GM03348 (cell line): ENCODE measurements at regions not wholly inside any gene's neighbourhood (a gene's known extent, or its start where the extent isn't known, plus 50 kb on each side); places are given as distances from the start of the nearest gene placed in this dataset.
"Not testable (repeated sequence)": the region's sequence is repeated elsewhere in the genome, so short reads cannot be mapped to it uniquely, and the experiment has no call there.

Experiments
- DNase-seq: peaks from one replicate; pipeline ENCODE4 v3.0.0; 2012; ENCODE audit warnings: low spot score

- no peak for DNase-seq
These were observed 838.2 kb downstream of the RAPGEF2 start for GRCh38 chr4:159941076-159941475.

GRCh38 chr4:159944477-159944876 lies 841.6 kb downstream of the RAPGEF2 start:
- DNase-seq: no peak

- DNase-seq: peak; percentile 45
These were observed 844.2 kb downstream of the RAPGEF2 start for GRCh38 chr4:159946983-159947615.

GRCh38 chr4:159950707-159951106 lies 847.8 kb downstream of the RAPGEF2 start:
- no peak for DNase-seq

- DNase-seq: no peak
These were observed 863.9 kb downstream of the RAPGEF2 start for GRCh38 chr4:159966746-159967145.

- not testable (repeated sequence) for DNase-seq
These were observed 874.1 kb downstream of the RAPGEF2 start for GRCh38 chr4:159976871-159977482.

- no peak for DNase-seq
These were observed 875.2 kb downstream of the RAPGEF2 start for GRCh38 chr4:159977907-159978617.

GRCh38 chr4:159979351-159979750 lies 876.5 kb downstream of the RAPGEF2 start:
- no peak for DNase-seq

- DNase-seq: no peak
These were observed 877.1 kb downstream of the RAPGEF2 start for GRCh38 chr4:159979953-159980352.

GRCh38 chr4:159980826-159981468 lies 878.1 kb downstream of the RAPGEF2 start:
- no peak for DNase-seq

GRCh38 chr4:159981469-159981856 lies 878.6 kb downstream of the RAPGEF2 start:
- DNase-seq: no peak

- no peak for DNase-seq
These were observed 880.2 kb downstream of the RAPGEF2 start for GRCh38 chr4:159983082-159983481.

GRCh38 chr4:160009656-160010493 lies 907.0 kb downstream of the RAPGEF2 start:
- DNase-seq: no peak

GRCh38 chr4:160019936-160020335 lies 917.1 kb downstream of the RAPGEF2 start:
- DNase-seq: no peak

GRCh38 chr4:160020804-160021203 lies 917.9 kb downstream of the RAPGEF2 start:
- DNase-seq: no peak

GRCh38 chr4:160021870-160022269 lies 919.0 kb downstream of the RAPGEF2 start:
- DNase-seq: no peak

GRCh38 chr4:160026721-160027120 lies 923.8 kb downstream of the RAPGEF2 start:
- DNase-seq: no peak

GRCh38 chr4:160034501-160034900 lies 931.6 kb downstream of the RAPGEF2 start:
- no peak for DNase-seq

- no peak for DNase-seq
These were observed 935.7 kb downstream of the RAPGEF2 start for GRCh38 chr4:160038615-160039014.

- DNase-seq: no peak
These were observed 941.8 kb downstream of the RAPGEF2 start for GRCh38 chr4:160044693-160045092.

GRCh38 chr4:160082432-160083207 lies 979.7 kb downstream of the RAPGEF2 start:
- DNase-seq: no peak
